Fibroblast of lung (primary cell): ENCODE measurements at regions not wholly inside any gene's neighbourhood (a gene's known extent, or its start where the extent isn't known, plus 50 kb on each side); places are given as distances from the start of the nearest gene placed in this dataset.

Source experiments
- DNase-seq, 2 donors: peaks; one replicate each; pipeline versions ENCODE4 v3.0.0 to v3.0.0-alpha.2; 2010; ENCODE audit warnings: low read depth in 2 of 2
- H2AFZ ChIP-seq: 2 replicates; pipeline ENCODE4 v1.5.1; 2012; ENCODE audit warnings: low read length, control low read depth, inconsistent platforms
- H3K27ac ChIP-seq: 2 replicates; pipeline ENCODE4 v1.5.1; 2011; ENCODE audit warnings: low read length, control low read depth; ENCODE audit not compliant: insufficient read depth
- H3K27me3 ChIP-seq: 2 replicates; pipeline ENCODE4 v1.5.1; 2011; ENCODE audit warnings: mild to moderate bottlenecking, low read length; ENCODE audit not compliant: control insufficient read depth, insufficient read depth
- H3K36me3 ChIP-seq: 2 replicates; pipeline ENCODE4 v1.5.1; 2011; ENCODE audit warnings: low read length; ENCODE audit not compliant: control insufficient read depth, insufficient read depth
- H3K4me1 ChIP-seq: 2 replicates; pipeline ENCODE4 v1.5.1; 2011; ENCODE audit warnings: low read length; ENCODE audit not compliant: control insufficient read depth, insufficient read depth; ENCODE audit errors: extremely low read depth
- H3K4me2 ChIP-seq: 2 replicates; pipeline ENCODE4 v1.5.1; 2011; ENCODE audit warnings: low read length, control low read depth; ENCODE audit not compliant: insufficient read depth; ENCODE audit errors: extremely low read depth
- H3K4me3 ChIP-seq, 4 experiments: fragments of 200-600 bp in 1 of 4; sonication (generic) in 1 of 4; replicated peaks in 1 of 4; 2 replicates each; pipeline ENCODE4 v1.5.1; 2011 to 2016; ENCODE audit warnings: low read length in 4 of 4, low read depth in 3 of 4, mild to moderate bottlenecking in 3 of 4, control low read depth in 2 of 4, inconsistent platforms in 1 of 4, mixed read lengths in 1 of 4; ENCODE audit not compliant: insufficient read depth in 1 of 4; ENCODE audit errors: control extremely low read depth in 1 of 4
- H3K79me2 ChIP-seq: 2 replicates; pipeline ENCODE4 v1.5.1; 2012; ENCODE audit warnings: mild to moderate bottlenecking, low read length, inconsistent platforms; ENCODE audit not compliant: control insufficient read depth, insufficient read depth
- H3K9ac ChIP-seq: 2 replicates; pipeline ENCODE4 v1.5.1; 2011; ENCODE audit warnings: mild to moderate bottlenecking, low read length, control low read depth; ENCODE audit not compliant: insufficient read depth
- H3K9me3 ChIP-seq: 2 replicates; pipeline ENCODE4 v1.5.1; 2012; ENCODE audit warnings: low read depth, low read length; ENCODE audit not compliant: control insufficient read depth, insufficient read depth
- H4K20me1 ChIP-seq: 2 replicates; pipeline ENCODE4 v1.5.1; 2011; ENCODE audit warnings: low read length; ENCODE audit not compliant: control insufficient read depth, insufficient read depth; ENCODE audit errors: extremely low read depth
- EZH2 ChIP-seq: IDR thresholded peaks from 2 replicates; pipeline ENCODE4 v1.5.1; 2012; ENCODE audit warnings: low read length, control low read depth, mild to moderate bottlenecking; ENCODE audit errors: missing control alignments
- TF ChIP-seq, protein P1 (sequence below), 2 donors: IDR thresholded peaks in 1 of 2; conservative IDR thresholded peaks in 1 of 2; 1 replicate in 1 of 2; 2 replicates in 1 of 2; pipeline ENCODE4 v1.5.1; 2011 to 2012; ENCODE audit warnings: low read length in 2 of 2, control low read depth in 1 of 2, inconsistent platforms in 1 of 2, low read depth in 1 of 2, mild to moderate bottlenecking in 1 of 2

GRCh38 chr4:96874657-96875056 lies 1034.8 kb downstream of the PDHA2 start:
- TF ChIP-seq, protein P1, sequence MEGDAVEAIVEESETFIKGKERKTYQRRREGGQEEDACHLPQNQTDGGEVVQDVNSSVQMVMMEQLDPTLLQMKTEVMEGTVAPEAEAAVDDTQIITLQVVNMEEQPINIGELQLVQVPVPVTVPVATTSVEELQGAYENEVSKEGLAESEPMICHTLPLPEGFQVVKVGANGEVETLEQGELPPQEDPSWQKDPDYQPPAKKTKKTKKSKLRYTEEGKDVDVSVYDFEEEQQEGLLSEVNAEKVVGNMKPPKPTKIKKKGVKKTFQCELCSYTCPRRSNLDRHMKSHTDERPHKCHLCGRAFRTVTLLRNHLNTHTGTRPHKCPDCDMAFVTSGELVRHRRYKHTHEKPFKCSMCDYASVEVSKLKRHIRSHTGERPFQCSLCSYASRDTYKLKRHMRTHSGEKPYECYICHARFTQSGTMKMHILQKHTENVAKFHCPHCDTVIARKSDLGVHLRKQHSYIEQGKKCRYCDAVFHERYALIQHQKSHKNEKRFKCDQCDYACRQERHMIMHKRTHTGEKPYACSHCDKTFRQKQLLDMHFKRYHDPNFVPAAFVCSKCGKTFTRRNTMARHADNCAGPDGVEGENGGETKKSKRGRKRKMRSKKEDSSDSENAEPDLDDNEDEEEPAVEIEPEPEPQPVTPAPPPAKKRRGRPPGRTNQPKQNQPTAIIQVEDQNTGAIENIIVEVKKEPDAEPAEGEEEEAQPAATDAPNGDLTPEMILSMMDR (conservative IDR thresholded peaks at IDR 0.05 in 1 of 2, IDR thresholded peaks at IDR 0.05 in 1 of 2; ENCODE audit: low read depth in 1 of 2, low read length in 2 of 2): no peak
- no peak for TF ChIP-seq EZH2
- Histone ChIP-seq H3K36me3 (no peaks in the 10 kb centered on the region), H3K9me3 (no peaks in the 10 kb centered on the region), H3K4me1 (no peaks in the 10 kb centered on the region), H3K4me3 (no peak overlapping the region), H4K20me1 (no peaks in the 10 kb centered on the region), H3K27me3 (no peaks in the 10 kb centered on the region), H3K4me2 (no peak overlapping the region), H3K79me2 (no peaks in the 10 kb centered on the region), H3K9ac (no peak overlapping the region), H3K27ac (no peak overlapping the region), H2AFZ (no peak overlapping the region)
- no peak for DNase-seq

GRCh38 chr4:96879527-96879926 lies 1039.6 kb downstream of the PDHA2 start:
- TF ChIP-seq, protein P1 (conservative IDR thresholded peaks at IDR 0.05 in 1 of 2, IDR thresholded peaks at IDR 0.05 in 1 of 2; ENCODE audit: low read depth in 1 of 2, low read length in 2 of 2): no peak
- no peak for TF ChIP-seq EZH2
- no peaks in the 10 kb centered on the region for H3K36me3 ChIP-seq
- no peak overlapping the region for H3K4me3 ChIP-seq
- no peak overlapping the region for H3K9ac ChIP-seq
- no peaks in the 10 kb centered on the region for H3K4me1 ChIP-seq
- no peaks in the 10 kb centered on the region for H3K79me2 ChIP-seq
- no peak overlapping the region for H3K27ac ChIP-seq
- no peaks in the 10 kb centered on the region for H3K27me3 ChIP-seq
- H2AFZ ChIP-seq: no peak overlapping the region
- no peak overlapping the region for H3K4me2 ChIP-seq
- no peak for DNase-seq
- H3K9me3 ChIP-seq: no peaks in the 10 kb centered on the region
- no peaks in the 10 kb centered on the region for H4K20me1 ChIP-seq

DNA sequence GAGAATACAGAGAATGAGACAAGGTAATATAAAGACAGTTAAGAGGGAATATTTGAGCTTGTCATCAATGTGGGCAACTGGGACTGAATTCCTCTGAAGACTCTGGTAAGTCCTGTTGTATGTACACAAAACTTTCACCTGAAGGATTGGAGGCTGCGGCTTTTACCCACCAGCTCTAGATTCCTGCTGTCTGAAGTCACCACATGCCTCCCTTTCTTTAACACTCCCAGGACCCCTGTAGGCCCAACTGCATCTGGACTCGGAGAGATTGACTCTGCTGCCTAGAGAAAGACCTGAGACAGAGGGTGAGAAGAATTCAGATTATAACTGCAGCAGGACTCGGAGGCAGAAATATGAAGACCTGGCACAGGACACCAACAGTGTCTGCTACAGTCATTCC lies 1048.0 kb downstream of the PDHA2 start:
- Histone ChIP-seq H2AFZ (no peak overlapping the region), H3K9ac (no peak overlapping the region), H3K36me3 (no peaks in the 10 kb centered on the region), H3K4me1 (no peaks in the 10 kb centered on the region), H4K20me1 (no peaks in the 10 kb centered on the region), H3K4me2 (no peak overlapping the region), H3K27me3 (no peaks in the 10 kb centered on the region), H3K9me3 (no peaks in the 10 kb centered on the region), H3K79me2 (no peaks in the 10 kb centered on the region), H3K27ac (no peak overlapping the region), H3K4me3 (no peak overlapping the region)
- TF ChIP-seq, protein P1 (conservative IDR thresholded peaks at IDR 0.05 in 1 of 2, IDR thresholded peaks at IDR 0.05 in 1 of 2; ENCODE audit: low read depth in 1 of 2, low read length in 2 of 2): no peak
- TF ChIP-seq EZH2: no peak
- no peak for DNase-seq
